CD8-positive, alpha-beta memory T cell (primary cell): ENCODE measurements at regions not wholly inside any gene's neighbourhood (a gene's known extent, or its start where the extent isn't known, plus 50 kb on each side); places are given as distances from the start of the nearest gene placed in this dataset.

Experiments
- CTCF ChIA-PET: fragments of 350-600 bp; sonication (Branson Sonifier 250); formaldehyde crosslinking; loops from one replicate; lab custom pipeline; 2021; ENCODE audit warnings: antibody characterized with exemption; lab: Charles Lee
- POLR2A ChIA-PET: fragments of 350-600 bp; sonication (Branson Sonifier 250); formaldehyde crosslinking; loops from one replicate; lab custom pipeline; 2021; ENCODE audit warnings: antibody characterized with exemption; lab: Charles Lee
- DNase-seq, 5 donors: peaks; one replicate each; pipeline versions ENCODE4 v3.0.0 to v3.0.0-alpha.2; 2020 to 2022; ENCODE audit warnings: mixed read lengths in 1 of 5
- H3K27ac ChIP-seq: one replicate; pipeline ENCODE4 v1.7.0; 2013; ENCODE audit warnings: low read depth, mild to moderate bottlenecking, low read length, moderate library complexity
- H3K27me3 ChIP-seq: 2 replicates; pipeline ENCODE4 v1.7.0; 2013; ENCODE audit warnings: low read length, mild to moderate bottlenecking; ENCODE audit not compliant: insufficient read depth, poor library complexity, severe bottlenecking
- H3K36me3 ChIP-seq: 2 replicates; pipeline ENCODE4 v1.7.0; 2013; ENCODE audit warnings: mild to moderate bottlenecking, low read length, moderate library complexity; ENCODE audit not compliant: insufficient read depth
- H3K4me1 ChIP-seq: 2 replicates; pipeline ENCODE4 v1.7.0; 2013; ENCODE audit warnings: mild to moderate bottlenecking, low read length, moderate library complexity; ENCODE audit not compliant: insufficient read depth
- H3K4me3 ChIP-seq: 2 replicates; pipeline ENCODE4 v1.7.0; 2013; ENCODE audit warnings: mild to moderate bottlenecking, low read length
- H3K9me3 ChIP-seq: 2 replicates; pipeline ENCODE4 v1.7.0; 2013; ENCODE audit warnings: mild to moderate bottlenecking, low read length
- H3K27ac Mint-ChIP-seq, 8 donors: one replicate each; pipeline ENCODE4 v1.8.0; 2020 to 2021; ENCODE audit warnings: mixed read lengths in 8 of 8, mild to moderate bottlenecking in 6 of 8, inconsistent platforms in 3 of 8, moderate library complexity in 3 of 8
- H3K27me3 Mint-ChIP-seq, 2 donors: one replicate each; pipeline ENCODE4 v1.8.0; 2020 to 2021; ENCODE audit warnings: mixed read lengths in 2 of 2, mild to moderate bottlenecking in 1 of 2, moderate library complexity in 1 of 2
- H3K36me3 Mint-ChIP-seq, 3 donors: one replicate each; pipeline ENCODE4 v1.8.0; 2020 to 2021; ENCODE audit warnings: mixed read lengths in 3 of 3, inconsistent platforms in 1 of 3, mild to moderate bottlenecking in 1 of 3
- H3K4me1 Mint-ChIP-seq, 3 donors: one replicate each; pipeline ENCODE4 v1.8.0; 2020 to 2021; ENCODE audit warnings: mixed read lengths in 3 of 3, inconsistent platforms in 1 of 3, mild to moderate bottlenecking in 1 of 3
- H3K4me3 Mint-ChIP-seq, 7 donors: one replicate each; pipeline ENCODE4 v1.8.0; 2020 to 2021; ENCODE audit warnings: mixed read lengths in 7 of 7, mild to moderate bottlenecking in 6 of 7, moderate library complexity in 4 of 7, inconsistent platforms in 2 of 7
- H3K9me3 Mint-ChIP-seq, 5 donors: one replicate each; pipeline ENCODE4 v1.8.0; 2020 to 2022; ENCODE audit warnings: mixed read lengths in 5 of 5, mild to moderate bottlenecking in 3 of 5, moderate library complexity in 2 of 5, inconsistent platforms in 1 of 5

GRCh38 chr3:191148131-191148530, 50.9 kb upstream of the OSTN start:
- Mint-ChIP-seq H3K36me3 (no peaks in the 10 kb centered on the region), H3K4me3 (no peak overlapping the region), H3K4me1 (no peaks in the 10 kb centered on the region), H3K27me3 (no peaks in the 10 kb centered on the region), H3K27ac (no peak overlapping the region), H3K9me3 (peaks cover 0 to 9% (median 4%) of the 10 kb centered on the region in 5 donors)
- no peak overlapping the region for H3K27ac ChIP-seq
- no peaks in the 10 kb centered on the region for H3K27me3 ChIP-seq
- no peak for DNase-seq
- no peaks in the 10 kb centered on the region for H3K4me1 ChIP-seq
- ChIA-PET POLR2A (no interaction called here), CTCF (no interaction called here)
- no peaks in the 10 kb centered on the region for H3K36me3 ChIP-seq
- H3K9me3 ChIP-seq, result no peaks in the 10 kb centered on the region
- H3K4me3 ChIP-seq, result no peak overlapping the region

- no peak overlapping the region for H3K4me3 Mint-ChIP-seq
- Histone ChIP-seq H3K9me3 (no peaks in the 10 kb centered on the region), H3K27me3 (no peaks in the 10 kb centered on the region), H3K36me3 (no peaks in the 10 kb centered on the region), H3K27ac (no peak overlapping the region), H3K4me1 (no peaks in the 10 kb centered on the region), H3K4me3 (no peak overlapping the region)
- H3K4me1 Mint-ChIP-seq, result no peaks in the 10 kb centered on the region
- peaks cover 0 to 4% (median 0%) of the 10 kb centered on the region in 5 donors for H3K9me3 Mint-ChIP-seq
- POLR2A ChIA-PET, result no interaction called here
- H3K36me3 Mint-ChIP-seq, result no peaks in the 10 kb centered on the region
- no peaks in the 10 kb centered on the region for H3K27me3 Mint-ChIP-seq
- H3K27ac Mint-ChIP-seq, result no peak overlapping the region
- no peak for DNase-seq
- CTCF ChIA-PET, result no interaction called here
Measured at GRCh38 chr3:191143224-191143623, 55.8 kb upstream of the OSTN start.

GRCh38 chr3:191141728-191142127, 57.3 kb upstream of the OSTN start:
- Mint-ChIP-seq H3K27ac (no peak overlapping the region), H3K27me3 (no peaks in the 10 kb centered on the region), H3K4me3 (no peak overlapping the region), H3K36me3 (no peaks in the 10 kb centered on the region), H3K4me1 (no peaks in the 10 kb centered on the region), H3K9me3 (peaks cover 0 to 10% (median 0%) of the 10 kb centered on the region in 5 donors)
- ChIA-PET POLR2A (no interaction called here), CTCF (no interaction called here)
- Histone ChIP-seq H3K9me3 (no peaks in the 10 kb centered on the region), H3K27me3 (no peaks in the 10 kb centered on the region), H3K27ac (no peak overlapping the region), H3K4me1 (no peaks in the 10 kb centered on the region), H3K36me3 (no peaks in the 10 kb centered on the region), H3K4me3 (no peak overlapping the region)
- no peak for DNase-seq

GRCh38 chr3:191139736-191140135, 59.3 kb upstream of the OSTN start:
- Histone ChIP-seq H3K36me3 (no peaks in the 10 kb centered on the region), H3K27me3 (no peaks in the 10 kb centered on the region), H3K9me3 (no peaks in the 10 kb centered on the region), H3K27ac (no peak overlapping the region), H3K4me1 (no peaks in the 10 kb centered on the region), H3K4me3 (no peak overlapping the region)
- Mint-ChIP-seq H3K27ac (no peak overlapping the region), H3K36me3 (no peaks in the 10 kb centered on the region), H3K9me3 (peaks cover 2 to 22% (median 11%) of the 10 kb centered on the region in 5 donors), H3K4me1 (no peaks in the 10 kb centered on the region), H3K27me3 (no peaks in the 10 kb centered on the region), H3K4me3 (no peak overlapping the region)
- ChIA-PET CTCF (no interaction called here), POLR2A (no interaction called here)
- DNase-seq, result no peak

- H3K27me3 ChIP-seq, result no peaks in the 10 kb centered on the region
- no peaks in the 10 kb centered on the region for H3K36me3 ChIP-seq
- H3K9me3 Mint-ChIP-seq, result peaks cover 2 to 26% (median 12%) of the 10 kb centered on the region in 5 donors
- no peaks in the 10 kb centered on the region for H3K9me3 ChIP-seq
- CTCF ChIA-PET, result no interaction called here
- no peaks in the 10 kb centered on the region for H3K4me1 Mint-ChIP-seq
- no peaks in the 10 kb centered on the region for H3K4me1 ChIP-seq
- H3K27ac ChIP-seq, result no peak overlapping the region
- no peak overlapping the region for H3K4me3 ChIP-seq
- POLR2A ChIA-PET, result no interaction called here
- no peaks in the 10 kb centered on the region for H3K36me3 Mint-ChIP-seq
- no peak for DNase-seq
- no peak overlapping the region for H3K27ac Mint-ChIP-seq
- no peaks in the 10 kb centered on the region for H3K27me3 Mint-ChIP-seq
- no peak overlapping the region for H3K4me3 Mint-ChIP-seq
Measured at GRCh38 chr3:191138937-191139336, 60.1 kb upstream of the OSTN start.

- no peak overlapping the region for H3K27ac ChIP-seq
- no peak overlapping the region for H3K4me3 ChIP-seq
- no peaks in the 10 kb centered on the region for H3K4me1 Mint-ChIP-seq
- H3K27me3 Mint-ChIP-seq, result no peaks in the 10 kb centered on the region
- POLR2A ChIA-PET, result no interaction called here
- no peaks in the 10 kb centered on the region for H3K4me1 ChIP-seq
- no peak overlapping the region for H3K27ac Mint-ChIP-seq
- no peaks in the 10 kb centered on the region for H3K9me3 ChIP-seq
- no peaks in the 10 kb centered on the region for H3K36me3 ChIP-seq
- no peaks in the 10 kb centered on the region for H3K27me3 ChIP-seq
- CTCF ChIA-PET, result no interaction called here
- no peak overlapping the region for H3K4me3 Mint-ChIP-seq
- no peak for DNase-seq
- no peaks in the 10 kb centered on the region for H3K36me3 Mint-ChIP-seq
- H3K9me3 Mint-ChIP-seq, result peaks cover 2 to 26% (median 12%) of the 10 kb centered on the region in 5 donors
Measured at GRCh38 chr3:191137708-191138107, 61.3 kb upstream of the OSTN start.

GRCh38 chr3:191136347-191136746, 62.7 kb upstream of the OSTN start:
- H3K4me3 Mint-ChIP-seq, result no peak overlapping the region
- ChIA-PET CTCF (no interaction called here), POLR2A (no interaction called here)
- Histone ChIP-seq H3K27me3 (no peaks in the 10 kb centered on the region), H3K36me3 (no peaks in the 10 kb centered on the region), H3K27ac (no peak overlapping the region), H3K9me3 (no peaks in the 10 kb centered on the region), H3K4me3 (no peak overlapping the region), H3K4me1 (no peaks in the 10 kb centered on the region)
- H3K27ac Mint-ChIP-seq, result no peak overlapping the region
- DNase-seq, result no peak
- no peaks in the 10 kb centered on the region for H3K27me3 Mint-ChIP-seq
- H3K36me3 Mint-ChIP-seq, result no peaks in the 10 kb centered on the region
- H3K9me3 Mint-ChIP-seq, result peaks cover 2 to 26% (median 12%) of the 10 kb centered on the region in 5 donors
- no peaks in the 10 kb centered on the region for H3K4me1 Mint-ChIP-seq

- no peaks in the 10 kb centered on the region for H3K36me3 Mint-ChIP-seq
- ChIA-PET POLR2A (no interaction called here), CTCF (no interaction called here)
- H3K9me3 ChIP-seq, result no peaks in the 10 kb centered on the region
- H3K4me1 ChIP-seq, result no peaks in the 10 kb centered on the region
- no peaks in the 10 kb centered on the region for H3K27me3 ChIP-seq
- DNase-seq, result no peak
- no peaks in the 10 kb centered on the region for H3K36me3 ChIP-seq
- no peak overlapping the region for H3K4me3 ChIP-seq
- H3K27ac ChIP-seq, result no peak overlapping the region
- peak overlapping the region in 1 of 8 donors; percentile 77 for H3K27ac Mint-ChIP-seq
- H3K4me3 Mint-ChIP-seq, result no peak overlapping the region
- H3K27me3 Mint-ChIP-seq, result no peaks in the 10 kb centered on the region
- H3K4me1 Mint-ChIP-seq, result no peaks in the 10 kb centered on the region
- H3K9me3 Mint-ChIP-seq, result peaks cover 2 to 23% (median 13%) of the 10 kb centered on the region in 5 donors
Measured at GRCh38 chr3:191135175-191135574, 63.9 kb upstream of the OSTN start.

- no peaks in the 10 kb centered on the region for H3K36me3 ChIP-seq
- ChIA-PET CTCF (no interaction called here), POLR2A (no interaction called here)
- H3K27ac ChIP-seq, result no peak overlapping the region
- H3K4me1 ChIP-seq, result no peaks in the 10 kb centered on the region
- Mint-ChIP-seq H3K36me3 (no peaks in the 10 kb centered on the region), H3K27ac (no peak overlapping the region), H3K27me3 (no peaks in the 10 kb centered on the region), H3K4me1 (no peaks in the 10 kb centered on the region), H3K9me3 (peaks cover 2 to 22% (median 13%) of the 10 kb centered on the region in 5 donors), H3K4me3 (no peak overlapping the region)
- DNase-seq, result no peak
- H3K27me3 ChIP-seq, result no peaks in the 10 kb centered on the region
- no peaks in the 10 kb centered on the region for H3K9me3 ChIP-seq
- no peak overlapping the region for H3K4me3 ChIP-seq
Measured at GRCh38 chr3:191133359-191133758, 65.7 kb upstream of the OSTN start.
